ENCODE measurements at regions not wholly inside any gene's neighbourhood (a gene's known extent, or its start where the extent isn't known, plus 50 kb on each side); places are given as distances from the start of the nearest gene placed in this dataset.

DNA sequence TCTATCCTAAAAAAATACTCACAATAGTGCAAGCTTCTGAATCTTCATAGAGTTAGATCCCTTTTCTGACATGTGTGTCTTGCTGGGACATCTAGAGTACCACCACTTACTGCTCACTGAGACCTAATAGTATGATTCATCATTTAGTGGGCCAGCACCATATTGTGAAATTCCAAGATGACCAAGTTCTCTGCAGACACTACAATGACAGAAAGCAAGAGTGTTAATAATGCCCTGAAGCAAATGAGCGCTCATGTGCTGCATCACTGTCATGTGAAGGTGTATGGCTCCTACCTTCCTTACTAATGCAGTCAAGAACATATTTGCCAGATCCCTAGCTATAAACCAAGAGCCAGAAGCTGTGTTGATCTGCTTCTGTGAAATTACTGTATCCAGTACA lies 606.2 kb upstream of the NXPH2 start:
- TF ChIP-seq, protein P1, sequence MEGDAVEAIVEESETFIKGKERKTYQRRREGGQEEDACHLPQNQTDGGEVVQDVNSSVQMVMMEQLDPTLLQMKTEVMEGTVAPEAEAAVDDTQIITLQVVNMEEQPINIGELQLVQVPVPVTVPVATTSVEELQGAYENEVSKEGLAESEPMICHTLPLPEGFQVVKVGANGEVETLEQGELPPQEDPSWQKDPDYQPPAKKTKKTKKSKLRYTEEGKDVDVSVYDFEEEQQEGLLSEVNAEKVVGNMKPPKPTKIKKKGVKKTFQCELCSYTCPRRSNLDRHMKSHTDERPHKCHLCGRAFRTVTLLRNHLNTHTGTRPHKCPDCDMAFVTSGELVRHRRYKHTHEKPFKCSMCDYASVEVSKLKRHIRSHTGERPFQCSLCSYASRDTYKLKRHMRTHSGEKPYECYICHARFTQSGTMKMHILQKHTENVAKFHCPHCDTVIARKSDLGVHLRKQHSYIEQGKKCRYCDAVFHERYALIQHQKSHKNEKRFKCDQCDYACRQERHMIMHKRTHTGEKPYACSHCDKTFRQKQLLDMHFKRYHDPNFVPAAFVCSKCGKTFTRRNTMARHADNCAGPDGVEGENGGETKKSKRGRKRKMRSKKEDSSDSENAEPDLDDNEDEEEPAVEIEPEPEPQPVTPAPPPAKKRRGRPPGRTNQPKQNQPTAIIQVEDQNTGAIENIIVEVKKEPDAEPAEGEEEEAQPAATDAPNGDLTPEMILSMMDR (IDR thresholded peaks at IDR 0.05; ENCODE audit: low read length) = no peak
- no peak for TF ChIP-seq EZH2 (IDR thresholded peaks at IDR 0.05; ENCODE audit: borderline replicate concordance, low read length)

All from OCI-LY1 (cell line).